H1 (cell line): ENCODE measurements at regions not wholly inside any gene's neighbourhood (a gene's known extent, or its start where the extent isn't known, plus 50 kb on each side); places are given as distances from the start of the nearest gene placed in this dataset.

Experiments used
- CHD2 ChIP-seq: IDR thresholded peaks from 2 replicates; pipeline ENCODE4 v1.6.1; 2012; ENCODE audit warnings: low read length, improper control_type of control experiment
- EGR1 ChIP-seq: IDR thresholded peaks from 2 replicates; pipeline ENCODE4 v1.6.1; 2011; ENCODE audit warnings: low read depth, low read length, borderline replicate concordance
- HDAC6 ChIP-seq: IDR thresholded peaks from one replicate; pipeline ENCODE4 v1.7.1; 2012; ENCODE audit warnings: low read depth, mild to moderate bottlenecking, inconsistent platforms, low read length, moderate library complexity
- RFX5 ChIP-seq: IDR thresholded peaks from 2 replicates; pipeline ENCODE4 v1.6.1; 2011; ENCODE audit warnings: low read depth, low read length, improper control_type of control experiment, borderline replicate concordance
- SP1 ChIP-seq: IDR thresholded peaks from 2 replicates; pipeline ENCODE4 v1.6.1; 2011; ENCODE audit warnings: low read depth, low read length
- TAF7 ChIP-seq: optimal IDR thresholded peaks from 2 replicates; pipeline ENCODE3; 2011; ENCODE audit warnings: low read depth, mild to moderate bottlenecking, inconsistent platforms, low read length, moderate library complexity, borderline replicate concordance
- TF ChIP-seq, protein P1 (sequence below): fragments of 300-600 bp; sonication (generic); IDR thresholded peaks from 2 replicates; pipeline ENCODE4 v1.7.1; 2012; ENCODE audit warnings: low read length, moderate library complexity, mild to moderate bottlenecking, inconsistent platforms; ENCODE audit not compliant: insufficient replicate concordance

DNA sequence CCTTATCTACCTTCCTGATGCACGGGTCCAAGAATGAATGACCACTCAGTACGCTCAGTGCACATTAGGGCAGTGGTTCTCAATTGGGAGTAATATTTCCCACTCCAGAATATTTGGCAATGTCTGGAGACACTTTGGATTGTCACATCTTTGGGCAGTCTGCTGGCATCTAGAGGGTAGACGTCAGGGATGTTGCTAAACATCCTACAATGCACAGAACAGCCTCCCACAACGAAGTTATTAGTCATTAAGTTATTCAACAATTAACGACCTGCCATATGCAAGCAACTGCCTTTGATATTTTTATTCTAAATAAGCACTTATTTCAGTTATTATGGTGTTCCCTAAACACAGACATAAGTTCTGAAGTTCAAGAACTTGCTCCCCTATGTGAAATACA, 669.3 kb downstream of the TOX3 start (continued):
- no peak for TF ChIP-seq HDAC6
- no peak for TF ChIP-seq TAF7
- TF ChIP-seq CHD2 = no peak
- TF ChIP-seq, protein P1, sequence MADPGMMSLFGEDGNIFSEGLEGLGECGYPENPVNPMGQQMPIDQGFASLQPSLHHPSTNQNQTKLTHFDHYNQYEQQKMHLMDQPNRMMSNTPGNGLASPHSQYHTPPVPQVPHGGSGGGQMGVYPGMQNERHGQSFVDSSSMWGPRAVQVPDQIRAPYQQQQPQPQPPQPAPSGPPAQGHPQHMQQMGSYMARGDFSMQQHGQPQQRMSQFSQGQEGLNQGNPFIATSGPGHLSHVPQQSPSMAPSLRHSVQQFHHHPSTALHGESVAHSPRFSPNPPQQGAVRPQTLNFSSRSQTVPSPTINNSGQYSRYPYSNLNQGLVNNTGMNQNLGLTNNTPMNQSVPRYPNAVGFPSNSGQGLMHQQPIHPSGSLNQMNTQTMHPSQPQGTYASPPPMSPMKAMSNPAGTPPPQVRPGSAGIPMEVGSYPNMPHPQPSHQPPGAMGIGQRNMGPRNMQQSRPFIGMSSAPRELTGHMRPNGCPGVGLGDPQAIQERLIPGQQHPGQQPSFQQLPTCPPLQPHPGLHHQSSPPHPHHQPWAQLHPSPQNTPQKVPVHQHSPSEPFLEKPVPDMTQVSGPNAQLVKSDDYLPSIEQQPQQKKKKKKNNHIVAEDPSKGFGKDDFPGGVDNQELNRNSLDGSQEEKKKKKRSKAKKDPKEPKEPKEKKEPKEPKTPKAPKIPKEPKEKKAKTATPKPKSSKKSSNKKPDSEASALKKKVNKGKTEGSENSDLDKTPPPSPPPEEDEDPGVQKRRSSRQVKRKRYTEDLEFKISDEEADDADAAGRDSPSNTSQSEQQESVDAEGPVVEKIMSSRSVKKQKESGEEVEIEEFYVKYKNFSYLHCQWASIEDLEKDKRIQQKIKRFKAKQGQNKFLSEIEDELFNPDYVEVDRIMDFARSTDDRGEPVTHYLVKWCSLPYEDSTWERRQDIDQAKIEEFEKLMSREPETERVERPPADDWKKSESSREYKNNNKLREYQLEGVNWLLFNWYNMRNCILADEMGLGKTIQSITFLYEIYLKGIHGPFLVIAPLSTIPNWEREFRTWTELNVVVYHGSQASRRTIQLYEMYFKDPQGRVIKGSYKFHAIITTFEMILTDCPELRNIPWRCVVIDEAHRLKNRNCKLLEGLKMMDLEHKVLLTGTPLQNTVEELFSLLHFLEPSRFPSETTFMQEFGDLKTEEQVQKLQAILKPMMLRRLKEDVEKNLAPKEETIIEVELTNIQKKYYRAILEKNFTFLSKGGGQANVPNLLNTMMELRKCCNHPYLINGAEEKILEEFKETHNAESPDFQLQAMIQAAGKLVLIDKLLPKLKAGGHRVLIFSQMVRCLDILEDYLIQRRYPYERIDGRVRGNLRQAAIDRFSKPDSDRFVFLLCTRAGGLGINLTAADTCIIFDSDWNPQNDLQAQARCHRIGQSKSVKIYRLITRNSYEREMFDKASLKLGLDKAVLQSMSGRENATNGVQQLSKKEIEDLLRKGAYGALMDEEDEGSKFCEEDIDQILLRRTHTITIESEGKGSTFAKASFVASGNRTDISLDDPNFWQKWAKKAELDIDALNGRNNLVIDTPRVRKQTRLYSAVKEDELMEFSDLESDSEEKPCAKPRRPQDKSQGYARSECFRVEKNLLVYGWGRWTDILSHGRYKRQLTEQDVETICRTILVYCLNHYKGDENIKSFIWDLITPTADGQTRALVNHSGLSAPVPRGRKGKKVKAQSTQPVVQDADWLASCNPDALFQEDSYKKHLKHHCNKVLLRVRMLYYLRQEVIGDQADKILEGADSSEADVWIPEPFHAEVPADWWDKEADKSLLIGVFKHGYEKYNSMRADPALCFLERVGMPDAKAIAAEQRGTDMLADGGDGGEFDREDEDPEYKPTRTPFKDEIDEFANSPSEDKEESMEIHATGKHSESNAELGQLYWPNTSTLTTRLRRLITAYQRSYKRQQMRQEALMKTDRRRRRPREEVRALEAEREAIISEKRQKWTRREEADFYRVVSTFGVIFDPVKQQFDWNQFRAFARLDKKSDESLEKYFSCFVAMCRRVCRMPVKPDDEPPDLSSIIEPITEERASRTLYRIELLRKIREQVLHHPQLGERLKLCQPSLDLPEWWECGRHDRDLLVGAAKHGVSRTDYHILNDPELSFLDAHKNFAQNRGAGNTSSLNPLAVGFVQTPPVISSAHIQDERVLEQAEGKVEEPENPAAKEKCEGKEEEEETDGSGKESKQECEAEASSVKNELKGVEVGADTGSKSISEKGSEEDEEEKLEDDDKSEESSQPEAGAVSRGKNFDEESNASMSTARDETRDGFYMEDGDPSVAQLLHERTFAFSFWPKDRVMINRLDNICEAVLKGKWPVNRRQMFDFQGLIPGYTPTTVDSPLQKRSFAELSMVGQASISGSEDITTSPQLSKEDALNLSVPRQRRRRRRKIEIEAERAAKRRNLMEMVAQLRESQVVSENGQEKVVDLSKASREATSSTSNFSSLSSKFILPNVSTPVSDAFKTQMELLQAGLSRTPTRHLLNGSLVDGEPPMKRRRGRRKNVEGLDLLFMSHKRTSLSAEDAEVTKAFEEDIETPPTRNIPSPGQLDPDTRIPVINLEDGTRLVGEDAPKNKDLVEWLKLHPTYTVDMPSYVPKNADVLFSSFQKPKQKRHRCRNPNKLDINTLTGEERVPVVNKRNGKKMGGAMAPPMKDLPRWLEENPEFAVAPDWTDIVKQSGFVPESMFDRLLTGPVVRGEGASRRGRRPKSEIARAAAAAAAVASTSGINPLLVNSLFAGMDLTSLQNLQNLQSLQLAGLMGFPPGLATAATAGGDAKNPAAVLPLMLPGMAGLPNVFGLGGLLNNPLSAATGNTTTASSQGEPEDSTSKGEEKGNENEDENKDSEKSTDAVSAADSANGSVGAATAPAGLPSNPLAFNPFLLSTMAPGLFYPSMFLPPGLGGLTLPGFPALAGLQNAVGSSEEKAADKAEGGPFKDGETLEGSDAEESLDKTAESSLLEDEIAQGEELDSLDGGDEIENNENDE = no peak
- TF ChIP-seq SP1 = no peak
- TF ChIP-seq EGR1 = no peak
- no peak for TF ChIP-seq RFX5
